BJ (cell line): ENCODE measurements at regions not wholly inside any gene's neighbourhood (a gene's known extent, or its start where the extent isn't known, plus 50 kb on each side); places are given as distances from the start of the nearest gene placed in this dataset.
A peak's percentile ranks its signal among the peaks of the same experiment; 100 is the strongest.

Source experiments
- CTCF ChIA-PET: fragments of 350-600 bp; formaldehyde crosslinking; extraction: SDS; loops from one replicate; lab custom pipeline; 2021; ENCODE audit warnings: antibody characterized with exemption, inconsistent platforms; lab: Yijun Ruan, JAX
- POLR2A ChIA-PET: fragments of 300-600 bp; sonication (Branson Sonifier 250); formaldehyde crosslinking; extraction: SDS; loops from one replicate; lab custom pipeline; 2021; ENCODE audit warnings: antibody characterized with exemption; lab: Charles Lee
- DNase-seq: peaks from one replicate; pipeline ENCODE4 v3.0.0-alpha.2; 2011; ENCODE audit warnings: low read depth
- H3K27me3 ChIP-seq: 2 replicates; pipeline ENCODE4 v1.6.0; 2011; ENCODE audit warnings: low read length; ENCODE audit not compliant: control insufficient read depth, insufficient read depth
- H3K36me3 ChIP-seq: 2 replicates; pipeline ENCODE4 v1.5.1; 2011; ENCODE audit warnings: low read length; ENCODE audit not compliant: control insufficient read depth, insufficient read depth
- H3K4me3 ChIP-seq: 2 replicates; pipeline ENCODE4 v1.5.1; 2011; ENCODE audit warnings: low read depth, mild to moderate bottlenecking, control low read depth, low read length
- CTCF ChIP-seq: IDR thresholded peaks from 2 replicates; pipeline ENCODE4 v1.5.1; 2011; ENCODE audit warnings: low read depth, mild to moderate bottlenecking, control low read depth, inconsistent platforms, low read length, moderate library complexity; ENCODE audit not compliant: insufficient read depth

GRCh38 chr3:159924411-159924810 is 64.2 kb upstream of the IL12A start:
- no peak for DNase-seq
- ChIA-PET CTCF (interaction anchor here (1.0 to 1.2 kb wide), 2 partner anchors 40 to 64 kb away, joined by 6 to 7 read pairs; partner anchors contain the start of gene IL12A), POLR2A (no interaction called here)
- H3K36me3 ChIP-seq: no peaks in the 10 kb centered on the region
- no peak for TF ChIP-seq CTCF
- H3K27me3 ChIP-seq: no peaks in the 10 kb centered on the region
- no peak overlapping the region for H3K4me3 ChIP-seq

- H3K27me3 ChIP-seq: no peaks in the 10 kb centered on the region
- ChIA-PET POLR2A (no interaction called here), CTCF (no interaction called here)
- no peaks in the 10 kb centered on the region for H3K36me3 ChIP-seq
- H3K4me3 ChIP-seq: no peak overlapping the region
- TF ChIP-seq CTCF: no peak
- DNase-seq: no peak
These were observed 63.4 kb upstream of the IL12A start for GRCh38 chr3:159925248-159925647.

- DNase-seq: no peak
- ChIA-PET POLR2A (no interaction called here), CTCF (interaction anchor here (1.1 kb wide), 1 partner anchor 15 kb away, joined by 5 read pairs; no protein-coding TSS in a partner anchor)
- TF ChIP-seq CTCF: no peak
- Histone ChIP-seq H3K4me3 (no peak overlapping the region), H3K27me3 (no peaks in the 10 kb centered on the region), H3K36me3 (no peaks in the 10 kb centered on the region)
These were observed 62.1 kb upstream of the IL12A start for GRCh38 chr3:159926573-159926972.

GRCh38 chr3:159928071-159928491 is 60.6 kb upstream of the IL12A start:
- no peak for TF ChIP-seq CTCF
- ChIA-PET CTCF (interaction anchor here (0.9 to 7.8 kb wide), 6 partner anchors 10 to 100 kb away, joined by 3 to 64 read pairs (median 7); partner anchors contain the start of gene IL12A), POLR2A (interaction anchor here (0.5 to 1.0 kb wide), 3 partner anchors 56 to 91 kb away, joined by 3 to 6 read pairs (median 4); no protein-coding TSS in a partner anchor)
- Histone ChIP-seq H3K36me3 (no peaks in the 10 kb centered on the region), H3K27me3 (no peaks in the 10 kb centered on the region), H3K4me3 (no peak overlapping the region)
- no peak for DNase-seq

GRCh38 chr3:159928666-159929065 is 60.0 kb upstream of the IL12A start:
- no peaks in the 10 kb centered on the region for H3K36me3 ChIP-seq
- ChIA-PET POLR2A (interaction anchor here (0.5 to 1.2 kb wide), 5 partner anchors 9 to 99 kb away, joined by 3 to 6 read pairs (median 4); no protein-coding TSS in a partner anchor), CTCF (interaction anchor here (0.9 to 7.8 kb wide), 15 partner anchors 11 to 100 kb away, joined by 3 to 64 read pairs (median 5); partner anchors contain the start of gene IL12A)
- H3K27me3 ChIP-seq: no peaks in the 10 kb centered on the region
- H3K4me3 ChIP-seq: no peak overlapping the region
- peak; percentile 97 for DNase-seq
- TF ChIP-seq CTCF: no peak
